ENCODE measurements at regions not wholly inside any gene's neighbourhood (a gene's known extent, or its start where the extent isn't known, plus 50 kb on each side); places are given as distances from the start of the nearest gene placed in this dataset.
A peak's percentile ranks its signal among the peaks of the same experiment; 100 is the strongest.

- H3K36me3 ChIP-seq, result no peaks in the 10 kb centered on the region
- peaks cover 0 to 10% (median 0%) of the 10 kb centered on the region in 11 donors for H3K9me3 ChIP-seq
- peaks cover 0 to 56% (median 22%) of the 10 kb centered on the region in 7 donors for H3K27me3 ChIP-seq
- peaks cover 0 to 6% (median 0%) of the 10 kb centered on the region in 9 donors for H3K4me1 ChIP-seq
- no peak overlapping the region for H3K27ac ChIP-seq
- TF ChIP-seq CTCF (IDR thresholded peaks at IDR 0.05), result no peak
- no peak for DNase-seq
- 93 to 96% methylated on average over 4 of the region's 4 CpGs for WGBS, 2 donors
- no peak for ATAC-seq
- intact Hi-C loops (cut with DNase I), result no loop called here
- H3K4me3 ChIP-seq, result no peak overlapping the region
Measured at GRCh38 chr16:88293097-88293496, 89.7 kb upstream of the ZNF469 start.

- DNase-seq (no peak), ATAC-seq (peak in 1 of 8 donors; percentile 14)
- TF ChIP-seq CTCF (IDR thresholded peaks at IDR 0.05), result no peak
- Histone ChIP-seq H3K4me1 (peaks cover 0 to 10% (median 0%) of the 10 kb centered on the region in 9 donors), H3K27me3 (peaks cover 0 to 48% (median 33%) of the 10 kb centered on the region in 7 donors), H3K36me3 (no peaks in the 10 kb centered on the region), H3K27ac (no peak overlapping the region), H3K4me3 (no peak overlapping the region), H3K9me3 (no peaks in the 10 kb centered on the region)
- WGBS, 2 donors, result 48 to 60% methylated on average over 20 of the region's 20 CpGs
- intact Hi-C loops (cut with DNase I), result no loop called here
Measured at GRCh38 chr16:88295671-88296436, 86.9 kb upstream of the ZNF469 start.

- Histone ChIP-seq H3K4me1 (peaks cover 0 to 10% (median 0%) of the 10 kb centered on the region in 9 donors), H3K36me3 (no peaks in the 10 kb centered on the region), H3K4me3 (no peak overlapping the region), H3K27me3 (peaks cover 0 to 42% (median 30%) of the 10 kb centered on the region in 7 donors), H3K9me3 (no peaks in the 10 kb centered on the region), H3K27ac (no peak overlapping the region)
- no peak for TF ChIP-seq CTCF (IDR thresholded peaks at IDR 0.05)
- WGBS, 2 donors, result 76 to 78% methylated on average over 19 of the region's 19 CpGs
- intact Hi-C loops (cut with DNase I), result no loop called here
- DNase-seq, result no peak
- ATAC-seq, result no peak
Measured at GRCh38 chr16:88296437-88297177, 86.2 kb upstream of the ZNF469 start.

- WGBS, 2 donors, result 79 to 80% methylated on average over 22 of the region's 22 CpGs
- TF ChIP-seq CTCF (IDR thresholded peaks at IDR 0.05), result no peak
- intact Hi-C loops (cut with DNase I), result no loop called here
- no peak overlapping the region for H3K27ac ChIP-seq
- no peak overlapping the region for H3K4me3 ChIP-seq
- peaks cover 0 to 10% (median 0%) of the 10 kb centered on the region in 9 donors for H3K4me1 ChIP-seq
- H3K9me3 ChIP-seq, result no peaks in the 10 kb centered on the region
- H3K27me3 ChIP-seq, result peaks cover 0 to 35% (median 24%) of the 10 kb centered on the region in 7 donors
- DNase-seq (no peak), ATAC-seq (no peak)
- no peaks in the 10 kb centered on the region for H3K36me3 ChIP-seq
Measured at GRCh38 chr16:88297178-88297720, 85.5 kb upstream of the ZNF469 start.
